ENCODE measurements at regions not wholly inside any gene's neighbourhood (a gene's known extent, or its start where the extent isn't known, plus 50 kb on each side); places are given as distances from the start of the nearest gene placed in this dataset.

DNA sequence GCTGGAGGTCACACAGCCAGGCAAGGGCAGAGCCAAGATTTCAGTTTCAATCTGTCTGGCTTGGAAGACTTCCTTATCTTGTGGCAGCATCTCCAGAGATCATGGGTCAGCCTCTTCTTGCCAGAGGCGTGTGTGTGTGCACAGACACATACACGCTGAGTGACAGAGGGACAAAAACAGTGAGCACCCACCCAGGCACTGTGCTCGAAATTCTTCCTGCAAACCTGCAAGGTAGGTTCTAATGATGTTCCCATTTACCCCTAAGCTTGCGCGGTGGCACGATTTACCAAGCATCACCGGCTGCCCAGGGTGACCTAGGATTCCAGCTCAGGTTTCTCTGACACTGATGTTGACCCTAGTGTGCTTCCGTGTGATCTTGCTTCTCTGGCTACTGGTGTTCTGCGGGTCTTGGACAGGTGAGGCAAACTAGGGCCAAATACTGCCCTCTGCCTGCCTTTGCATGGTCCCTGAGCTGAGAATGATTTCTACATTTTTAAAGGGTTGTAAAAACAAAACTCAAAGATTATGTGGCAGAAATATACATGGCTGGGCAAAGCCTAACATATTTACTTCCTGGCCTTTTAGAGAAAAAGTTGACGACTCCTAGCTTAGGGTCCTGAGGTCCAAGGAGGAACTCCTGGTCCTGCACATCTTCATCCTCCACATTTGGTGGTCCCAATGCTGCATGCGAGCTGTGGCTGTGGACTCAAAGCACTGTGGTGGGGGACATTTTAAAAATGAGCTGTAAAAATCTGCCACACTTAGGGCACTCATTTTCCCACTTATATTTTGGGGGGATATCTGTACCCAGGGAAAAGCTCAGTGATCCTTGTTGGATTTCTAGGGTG is 268.5 kb downstream of the RPS24 start:
- DNase-seq, result no peak

DNA sequence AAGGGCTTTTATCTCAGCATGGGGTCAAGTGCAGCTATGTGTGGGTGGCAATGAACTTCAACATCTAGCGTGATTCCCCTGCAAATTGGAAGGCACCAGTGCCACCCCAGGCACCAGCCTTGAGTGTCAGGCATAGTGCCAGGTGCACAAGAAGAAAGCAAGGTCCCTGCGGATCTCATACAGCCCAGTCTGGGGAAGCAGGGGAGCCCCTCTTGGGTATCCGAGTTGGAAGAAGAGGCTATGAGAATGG is 269.0 kb downstream of the RPS24 start:
- no peak for DNase-seq

DNA sequence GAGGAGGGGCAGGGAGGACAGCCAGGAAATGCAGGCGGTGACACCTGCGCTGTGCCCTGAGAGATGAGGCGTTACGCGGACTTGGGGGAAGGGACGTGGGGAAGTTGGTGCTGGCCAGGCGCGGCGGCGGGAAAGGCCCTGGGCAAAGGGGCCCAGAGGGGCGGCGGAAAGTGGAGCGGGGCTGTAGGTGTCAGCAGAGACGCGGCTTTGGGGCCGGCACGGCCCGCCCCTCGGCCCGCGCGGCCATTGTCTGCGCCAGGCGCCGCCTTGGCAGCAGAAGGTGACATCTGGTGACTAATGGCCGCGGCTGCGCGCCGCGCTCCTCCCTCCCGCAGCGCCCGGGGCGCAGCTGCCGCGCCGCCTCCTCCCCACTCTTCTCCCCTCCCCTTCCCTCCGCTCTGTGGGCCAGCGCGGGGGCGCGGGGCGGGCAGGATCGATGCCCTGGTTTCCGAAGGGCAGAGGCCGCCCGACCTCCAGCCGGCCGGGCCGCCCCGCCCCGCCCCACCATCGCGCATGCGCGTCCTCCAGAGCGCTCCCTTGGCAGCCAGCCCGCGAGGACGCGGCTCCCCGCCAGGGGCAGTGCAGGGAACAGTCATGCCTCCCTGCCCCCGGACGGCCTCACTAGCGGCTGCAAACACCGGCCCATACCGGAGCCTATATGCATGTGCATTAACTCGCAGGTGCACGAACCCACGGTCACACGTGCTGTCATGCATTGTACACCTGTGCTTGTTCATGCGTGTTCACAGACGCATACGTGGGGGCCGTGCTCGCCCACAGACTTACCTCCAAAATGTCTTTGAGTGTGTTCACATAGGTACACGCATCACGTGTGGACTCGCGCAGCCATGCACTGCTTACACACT is 269.6 kb downstream of the RPS24 start:
- DNase-seq, result peak; percentile 95

DNA sequence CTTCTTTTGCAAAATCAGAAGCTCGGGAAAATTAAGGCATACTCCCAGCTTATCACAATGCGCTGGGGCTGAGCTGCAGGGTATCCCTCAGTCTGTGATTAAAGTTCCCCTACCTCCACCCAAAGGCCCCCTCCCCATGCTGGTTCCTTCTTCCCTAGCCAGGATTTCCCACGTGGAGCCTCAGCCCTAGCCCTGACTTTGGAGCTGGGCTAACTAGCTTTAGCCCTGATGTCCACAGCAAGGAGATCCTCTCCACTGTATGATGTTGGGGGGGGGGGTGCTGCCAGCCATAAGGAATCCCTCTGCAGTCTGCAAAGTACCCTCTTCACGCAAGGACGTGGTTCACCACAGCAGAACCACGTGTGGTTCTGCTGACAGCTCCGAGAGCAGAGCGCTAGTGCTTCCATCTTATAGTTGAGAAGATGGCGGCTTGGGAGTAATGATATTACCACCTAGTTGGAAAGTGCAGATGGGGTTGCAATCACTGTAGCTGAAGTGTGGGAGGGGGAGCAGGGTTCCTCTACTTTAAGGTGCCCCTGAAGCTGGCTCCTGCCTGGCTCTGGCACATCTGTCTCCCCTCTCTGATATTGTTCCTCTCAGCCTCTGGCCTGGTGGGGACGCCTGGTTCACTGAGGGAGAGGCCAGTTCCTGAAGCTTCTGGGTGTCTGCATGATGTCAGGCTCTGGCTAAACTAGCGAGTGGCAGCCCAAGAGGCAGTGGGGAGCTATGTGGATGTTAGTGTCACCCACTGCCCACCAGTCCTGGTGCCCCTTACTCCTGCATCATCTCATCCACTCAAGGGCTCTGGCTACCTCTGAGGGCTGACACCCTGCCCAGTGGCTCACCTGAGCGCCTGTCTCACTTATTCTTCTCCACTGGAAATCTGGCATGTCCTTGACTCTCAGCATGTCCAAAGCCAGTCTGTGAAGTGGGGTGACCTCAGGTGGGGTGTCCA is 270.7 kb downstream of the RPS24 start:
- DNase-seq, result no peak

DNA sequence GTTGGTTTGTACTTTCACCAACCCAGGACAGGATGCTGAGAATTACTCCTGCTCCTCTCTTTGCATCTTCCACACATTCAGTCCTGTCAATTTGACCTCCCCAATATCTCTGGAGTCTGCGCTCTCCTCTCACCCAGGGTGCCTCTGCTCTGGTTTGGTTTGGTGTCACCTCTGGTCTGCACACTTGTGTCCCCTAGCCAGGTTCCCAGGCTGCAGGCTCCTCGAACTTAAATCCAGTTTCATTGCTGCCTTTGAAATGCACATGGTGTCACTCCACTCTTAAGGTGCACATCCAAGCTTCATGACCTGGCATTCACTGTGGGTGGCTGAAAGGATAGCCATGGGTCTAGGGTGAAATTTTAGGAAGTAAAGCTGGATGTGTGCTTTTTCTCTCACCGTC is 271.6 kb downstream of the RPS24 start:
- no peak for DNase-seq

DNA sequence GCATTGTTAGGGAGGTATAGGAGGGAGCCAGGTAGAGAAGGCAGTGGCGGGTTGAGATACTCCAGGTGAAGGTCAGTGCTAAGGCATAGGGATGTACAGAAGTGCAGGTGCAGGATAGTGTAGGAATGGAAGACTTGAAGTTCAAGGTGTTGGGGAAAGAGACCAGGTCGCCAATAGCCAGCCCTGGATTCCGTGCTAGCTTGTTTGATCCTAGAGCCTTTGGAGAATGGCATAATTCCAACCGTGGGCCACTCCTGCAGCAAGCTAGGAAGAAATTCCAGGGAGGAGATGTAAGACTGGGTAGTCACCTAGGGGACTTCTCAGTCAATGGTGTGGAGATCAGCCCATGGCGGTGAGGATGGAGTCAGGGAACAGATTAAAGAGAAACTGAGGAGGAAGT is 272.7 kb downstream of the RPS24 start:
- DNase-seq, result no peak

DNA sequence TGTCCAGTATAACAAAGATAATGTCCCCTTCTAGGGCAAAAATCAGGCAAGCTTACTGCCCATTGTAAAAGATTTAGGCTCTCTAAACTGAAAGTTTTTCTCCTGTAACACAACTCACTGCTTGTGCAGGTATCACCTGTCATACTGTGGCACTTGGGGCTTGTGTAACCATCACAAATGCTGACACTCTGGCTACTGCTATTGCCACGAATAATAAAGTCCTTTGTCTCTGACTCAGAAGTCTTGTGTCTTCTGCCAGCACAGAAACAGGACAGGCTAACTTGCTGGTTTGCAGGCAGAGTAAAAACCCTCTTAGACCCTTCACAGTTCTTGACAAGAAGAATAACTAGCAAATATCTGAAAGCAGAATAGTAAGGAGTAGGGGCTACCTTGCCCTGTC is 273.9 kb downstream of the RPS24 start:
- no peak for DNase-seq

DNA sequence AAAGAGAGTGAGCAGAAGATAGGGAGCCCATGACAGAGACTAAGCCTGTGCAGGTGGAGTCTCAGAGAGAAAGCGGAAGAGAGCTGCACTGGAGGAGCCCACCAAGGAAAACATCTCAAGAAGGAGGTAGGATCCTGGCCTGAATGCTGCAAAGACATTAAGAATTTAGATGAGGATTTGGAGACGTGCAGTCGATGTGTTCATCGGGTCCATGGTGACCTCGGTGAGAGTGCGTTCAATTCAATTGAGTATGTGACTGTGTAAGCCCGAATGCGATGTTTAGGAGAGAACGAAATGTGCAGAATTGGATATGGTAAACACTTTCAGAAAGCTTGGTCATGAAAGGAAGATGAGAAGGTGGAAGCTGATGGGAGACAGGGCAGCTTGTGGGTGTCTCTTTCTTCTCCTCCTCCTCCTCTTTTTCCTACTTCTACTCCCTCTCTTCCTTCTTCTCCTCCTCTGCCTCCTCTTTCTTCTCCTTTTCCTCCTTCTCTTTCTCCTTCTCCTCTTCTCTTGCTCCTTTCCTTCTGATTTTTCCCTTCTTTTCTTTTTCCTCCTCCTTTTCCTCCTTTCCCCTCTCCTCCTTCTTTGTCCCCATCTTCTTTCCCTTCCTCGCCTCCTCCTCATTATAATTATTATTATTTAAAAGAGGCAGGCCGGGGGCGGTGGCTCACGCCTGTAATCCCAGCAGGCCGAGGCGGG is 276.0 kb downstream of the RPS24 start:
- no peak for DNase-seq

DNA sequence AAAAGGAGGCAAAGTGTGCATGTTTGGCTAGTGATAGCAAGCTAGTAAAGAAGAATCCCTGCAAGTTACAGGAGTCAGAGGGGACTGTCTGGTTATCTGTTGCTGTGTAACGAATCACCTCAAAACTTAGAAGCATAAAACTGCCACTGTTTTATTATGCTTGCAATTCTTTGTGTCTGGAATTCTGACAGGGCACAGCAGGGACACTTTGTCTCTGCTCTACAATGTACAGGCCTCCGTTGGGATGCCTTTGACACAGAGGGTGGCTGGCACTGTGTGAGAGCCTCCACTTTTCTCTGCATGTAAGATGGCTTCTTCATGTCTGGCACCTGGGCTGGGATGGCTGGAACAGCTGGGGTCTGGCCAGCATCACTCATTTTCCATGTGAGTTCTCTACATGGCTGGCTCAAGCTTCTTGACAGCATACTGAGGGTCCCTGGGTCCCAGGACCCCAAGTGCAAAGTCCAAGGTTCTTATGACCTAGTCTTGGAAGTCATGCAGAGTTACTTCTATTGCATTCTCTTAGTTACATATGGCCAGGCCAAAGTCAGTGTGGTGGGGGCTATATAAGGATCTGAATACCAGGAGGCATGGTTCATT is 276.9 kb downstream of the RPS24 start:
- no peak for DNase-seq

DNA sequence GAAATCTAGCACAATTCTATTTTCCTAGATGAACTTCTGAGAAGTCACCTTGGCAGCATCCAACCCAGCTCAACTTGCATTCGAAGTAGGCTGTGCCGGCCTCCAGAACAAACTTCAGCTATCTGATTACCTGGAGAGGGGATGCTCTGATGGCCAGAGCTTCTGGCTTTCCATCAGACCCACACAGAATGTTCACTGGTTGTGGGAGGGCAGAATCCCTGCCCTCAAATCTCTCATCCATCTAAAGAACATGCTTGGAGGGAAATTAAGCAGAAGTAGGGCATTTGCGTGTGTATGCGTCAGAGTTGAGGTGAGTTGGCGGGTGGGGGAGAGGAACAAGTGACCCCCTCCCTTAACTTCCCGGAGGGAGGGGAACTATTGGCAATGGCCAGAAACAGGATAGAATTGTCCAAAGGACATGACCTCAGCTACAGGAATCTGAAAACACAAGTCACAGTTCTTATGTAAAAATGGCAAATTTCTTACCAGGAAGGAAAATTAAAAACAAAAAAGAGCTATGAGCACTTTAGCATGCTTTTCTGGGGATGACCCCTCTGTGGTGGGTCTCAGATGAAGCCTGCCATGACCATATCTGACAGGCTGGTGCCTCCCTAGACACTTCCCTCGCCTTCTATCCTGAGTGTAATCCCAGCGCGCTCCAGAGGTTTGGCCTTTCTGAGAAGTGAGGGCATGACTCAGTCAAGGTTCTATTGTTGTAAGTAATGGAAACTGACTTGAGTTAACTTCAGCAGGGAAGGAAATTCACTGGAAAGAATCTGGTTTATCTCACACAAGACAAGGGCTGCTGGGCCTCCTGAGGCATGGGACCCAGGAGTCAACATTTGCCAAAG is 278.8 kb downstream of the RPS24 start:
- no peak for DNase-seq

DNA sequence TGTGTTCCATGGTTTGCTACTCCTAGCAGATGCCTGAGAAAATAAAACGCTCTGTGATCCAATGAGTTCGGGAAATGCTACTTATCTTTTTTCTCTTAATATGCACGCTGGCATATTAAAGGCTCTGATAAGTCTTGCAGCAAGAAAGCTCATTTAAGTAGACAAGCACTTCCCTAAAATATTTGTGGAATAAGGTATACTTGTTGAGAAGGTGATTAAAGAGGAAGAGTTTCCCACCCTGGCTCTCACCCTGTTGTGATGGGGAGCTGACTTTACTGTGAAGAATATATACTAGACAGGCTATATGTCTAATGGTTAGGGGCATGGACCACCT is 279.4 kb downstream of the RPS24 start:
- no peak for DNase-seq

DNA sequence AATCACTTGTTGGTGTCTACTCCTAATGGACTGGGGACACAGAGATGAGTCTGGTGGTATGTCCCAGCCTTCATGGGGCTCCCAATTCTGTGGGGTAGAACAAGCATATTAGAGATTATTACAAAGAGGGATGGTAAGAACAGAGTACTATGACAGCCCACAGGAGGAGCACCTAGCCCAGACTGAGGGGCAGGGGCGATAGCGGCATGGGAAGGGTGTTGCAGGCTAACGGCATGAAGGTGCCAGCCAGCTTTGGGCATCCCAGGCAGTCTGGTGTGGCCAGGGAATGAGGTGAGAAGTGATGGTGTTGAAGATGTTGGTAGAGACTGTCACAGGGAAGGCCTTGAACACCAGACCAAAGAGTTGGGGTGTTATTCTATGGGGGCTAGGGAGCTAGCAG is 280.0 kb downstream of the RPS24 start:
- DNase-seq, result no peak

DNA sequence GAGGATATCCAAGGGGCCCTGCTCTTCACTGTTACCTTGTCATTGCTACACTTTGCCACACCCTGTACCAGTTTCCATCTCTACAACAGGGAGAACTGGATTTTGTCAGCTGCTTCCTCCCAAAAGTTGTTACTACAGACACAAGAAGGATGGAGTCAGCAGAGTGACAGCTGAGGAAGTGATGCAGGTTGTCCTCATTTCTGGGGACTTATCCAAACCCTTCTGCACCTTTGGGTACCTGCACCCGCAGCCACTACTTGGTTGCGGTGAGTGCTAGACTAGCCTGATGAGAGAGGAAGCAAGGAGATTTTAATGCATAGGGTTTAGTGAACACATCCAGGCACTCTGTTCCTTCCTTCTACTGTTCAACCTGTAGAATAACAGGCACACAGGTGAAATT is 281.0 kb downstream of the RPS24 start:
- no peak for DNase-seq

DNA sequence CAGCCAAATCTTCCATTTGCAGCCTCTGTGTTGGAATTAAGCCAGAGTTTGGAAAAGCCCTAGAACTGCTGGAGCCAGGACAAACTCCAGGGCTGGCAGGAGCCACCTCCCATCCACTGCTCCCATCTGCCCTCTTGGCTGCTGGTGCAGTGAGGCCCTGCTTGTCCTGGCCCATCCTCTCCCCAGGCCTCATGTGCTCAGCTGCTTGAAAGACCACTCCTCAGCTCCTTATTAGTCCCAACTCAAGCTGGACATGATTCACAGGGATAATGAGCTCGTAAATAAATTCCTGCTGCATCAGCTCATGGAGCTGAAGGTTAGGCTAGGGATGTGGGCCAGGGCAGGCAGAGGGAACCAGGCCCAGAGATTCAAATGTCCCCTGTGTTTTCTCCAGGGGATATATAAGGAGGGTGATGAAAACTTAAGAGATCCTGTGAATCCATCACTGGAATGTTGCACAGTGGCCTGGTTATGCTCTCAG is 282.8 kb downstream of the RPS24 start:
- DNase-seq, result no peak

DNA sequence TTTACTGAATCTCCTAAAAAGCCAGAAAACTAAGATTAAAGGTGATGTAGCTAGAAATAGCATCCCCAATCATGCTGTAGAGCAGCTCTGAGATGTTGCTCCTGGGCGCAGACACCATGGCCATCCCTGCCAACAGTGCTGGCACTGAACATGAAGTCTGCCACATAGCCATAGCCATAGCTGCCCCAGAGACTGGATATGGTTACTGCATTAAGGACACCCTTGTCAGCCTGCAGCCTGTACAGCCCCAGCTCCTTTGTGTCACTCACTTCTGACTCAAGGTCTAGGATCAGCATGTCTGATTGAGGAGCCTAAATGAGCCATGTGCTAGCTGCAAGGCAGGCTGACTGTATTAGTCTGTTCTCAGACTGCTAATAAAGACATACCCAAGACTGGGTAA is 284.6 kb downstream of the RPS24 start:
- DNase-seq, result no peak

DNA sequence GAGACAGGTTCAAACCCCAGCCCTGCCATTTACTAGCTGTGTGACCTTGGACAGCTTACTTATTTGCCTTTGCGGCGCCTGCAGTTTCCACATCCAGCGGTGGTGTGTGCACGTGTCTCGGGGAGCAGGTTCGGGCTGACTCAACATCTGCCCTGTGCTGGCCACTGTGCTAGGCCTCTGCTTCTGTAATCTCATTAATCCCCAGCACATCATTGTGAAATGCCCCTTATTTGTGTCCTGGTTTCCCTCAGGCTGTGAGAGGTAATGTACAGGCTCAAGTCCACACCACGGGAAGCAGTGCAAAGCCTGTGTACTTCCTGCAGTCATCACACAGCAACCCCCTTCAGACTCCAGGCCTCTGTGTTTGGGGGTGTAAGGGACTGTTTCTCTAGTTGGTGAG is 285.7 kb downstream of the RPS24 start:
- no peak for DNase-seq

DNA sequence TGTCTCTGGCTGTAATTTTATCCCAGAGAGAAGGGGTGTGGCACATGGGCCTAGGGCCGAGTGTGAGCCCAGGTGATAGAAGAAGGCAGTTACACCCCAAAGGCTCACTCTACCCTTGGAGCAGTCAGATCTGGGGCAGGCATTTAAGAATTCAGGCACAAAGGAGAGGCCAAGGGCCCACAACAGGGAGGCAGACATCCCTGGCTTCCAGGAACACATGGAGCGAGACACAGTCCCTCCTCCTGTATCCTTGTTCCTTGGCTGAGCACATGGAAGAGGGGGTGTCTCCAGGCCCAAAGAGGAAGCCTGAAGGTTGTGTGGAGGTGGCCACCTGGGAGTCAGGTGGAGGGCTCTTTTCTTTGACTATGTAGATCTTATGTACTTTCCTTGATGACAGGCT is 286.2 kb downstream of the RPS24 start:
- no peak for DNase-seq

DNA sequence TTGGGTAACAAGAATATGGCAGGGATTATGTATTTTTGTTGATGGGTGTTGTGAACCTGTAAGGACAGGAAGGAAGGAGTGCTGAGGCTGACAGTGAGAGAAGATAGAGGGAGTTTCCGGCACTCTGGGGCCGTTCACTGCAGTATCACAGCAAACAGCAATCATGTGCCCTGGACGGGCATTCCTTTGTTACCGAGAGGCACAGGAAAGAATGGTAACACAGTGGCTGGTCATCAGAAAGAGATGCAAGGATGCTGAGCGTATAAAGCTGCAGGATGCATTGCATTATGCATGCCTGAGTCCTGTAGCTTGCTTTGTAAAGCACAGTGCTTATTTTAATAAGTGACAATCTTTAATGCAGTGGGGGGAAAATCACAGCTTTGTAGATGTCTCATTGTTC is 286.8 kb downstream of the RPS24 start:
- no peak for DNase-seq

DNA sequence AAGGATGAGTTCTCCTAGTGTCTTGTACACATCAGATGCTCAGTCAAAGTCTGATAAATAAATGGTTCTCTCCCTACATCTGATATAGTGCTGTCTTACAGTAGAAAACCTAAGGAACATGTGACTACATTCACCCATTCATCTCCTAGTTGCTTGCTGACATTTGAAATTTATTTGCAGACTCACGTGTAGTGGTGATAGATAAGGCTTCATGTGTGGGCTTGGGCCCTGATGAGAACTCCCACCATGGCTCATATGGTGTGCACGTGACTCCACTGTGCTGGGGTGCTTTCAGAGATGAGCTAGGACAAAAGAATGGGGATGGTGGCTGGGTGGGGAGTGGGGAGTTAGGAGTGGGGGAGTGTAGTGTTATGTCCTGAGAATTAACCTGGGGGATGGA is 287.3 kb downstream of the RPS24 start:
- no peak for DNase-seq

DNA sequence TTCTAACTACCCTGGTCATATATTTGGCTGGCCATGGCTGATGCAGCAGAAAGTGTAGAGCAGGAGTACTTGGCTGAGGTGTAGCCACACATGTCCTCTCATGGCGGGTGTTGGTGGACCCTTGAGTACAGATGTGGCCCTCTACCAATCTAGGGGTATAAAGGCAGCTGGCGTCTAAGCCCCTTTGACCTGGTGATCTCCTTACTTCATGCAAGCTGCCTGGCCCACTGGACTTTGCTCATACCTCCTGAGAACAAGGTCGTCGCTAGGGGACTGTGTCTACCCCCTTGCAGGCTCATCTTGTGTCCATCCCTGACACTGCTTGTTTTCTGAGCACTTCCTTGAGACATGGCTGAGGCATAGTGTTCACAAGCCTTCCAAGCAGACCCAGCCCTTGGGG is 287.8 kb downstream of the RPS24 start:
- no peak for DNase-seq

DNA sequence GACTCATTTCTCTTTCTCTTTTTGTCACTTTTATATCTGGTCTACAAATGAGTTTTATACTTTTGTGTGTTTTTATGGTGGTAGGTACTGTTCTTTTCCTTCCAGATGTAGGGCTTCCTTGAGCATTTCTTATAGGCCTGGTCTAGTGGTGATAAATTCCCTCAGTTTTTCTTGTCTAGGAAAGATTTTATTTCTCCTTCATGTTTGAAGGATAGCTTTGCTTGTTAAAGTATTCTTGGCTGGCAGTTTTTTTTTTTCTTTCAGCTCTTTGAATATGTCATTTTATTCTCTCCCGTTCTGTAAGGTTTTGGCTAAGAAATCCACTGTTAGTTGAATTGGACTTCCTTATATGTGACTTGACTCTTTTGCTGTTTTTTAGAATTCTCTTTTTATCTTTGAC is 292.7 kb downstream of the RPS24 start:
- no peak for DNase-seq

Measured in CD4-positive, alpha-beta T cell treated with Interferon gamma for 1 hour (primary cell).